A549 (cell line): ENCODE measurements at regions not wholly inside any gene's neighbourhood (a gene's known extent, or its start where the extent isn't known, plus 50 kb on each side); places are given as distances from the start of the nearest gene placed in this dataset.
A peak's percentile ranks its signal among the peaks of the same experiment; 100 is the strongest.

Experiments used
- ATAC-seq, 2 experiments: fragments of 200-7000 bp in 1 of 2; fragments of >200 bp in 1 of 2; cut with Nextera tagmentation in 1 of 2; cut with Tn5 transposase in 1 of 2; 3 replicates each; pipeline versions ENCODE4 v1.8.0 to v1.9.1; 2018 to 2020; ENCODE audit warnings: mild to moderate bottlenecking in 1 of 2, moderate library complexity in 1 of 2
- CTCF ChIA-PET: fragments of 300-600 bp; sonication (Branson Sonifier 250); formaldehyde crosslinking; extraction: SDS; loops from one replicate; lab custom pipeline; 2021; ENCODE audit warnings: antibody characterized with exemption, inconsistent platforms; lab: Yijun Ruan, JAX
- POLR2A ChIA-PET: fragments of 350-600 bp; formaldehyde crosslinking; extraction: SDS; loops from one replicate; lab custom pipeline; 2021; ENCODE audit warnings: antibody characterized with exemption, inconsistent platforms; lab: Yijun Ruan, JAX
- DNase-seq, 2 experiments: peaks; one replicate each; pipeline versions ENCODE4 v3.0.0 to v3.0.0-alpha.2; 2011 to 2016; ENCODE audit warnings: low read depth in 1 of 2, low spot score in 1 of 2
- FAIRE-seq: peaks from 2 replicates; lab custom pipeline; 2011; peaks lifted over from hg19 to GRCh38; lab: Jason Lieb, UNC
- H3K27ac ChIP-seq, 2 experiments: fragments of >200 bp; sonication (Bioruptor Twin); formaldehyde crosslinking; 3 replicates each; pipeline ENCODE4 v1.5.1; 2016 to 2017
- H3K4me1 ChIP-seq: fragments of >200 bp; sonication (Bioruptor Twin); formaldehyde crosslinking; 3 replicates; pipeline ENCODE4 v1.6.1; 2016
- H3K4me2 ChIP-seq: fragments of >200 bp; sonication (Bioruptor Twin); formaldehyde crosslinking; 3 replicates; pipeline ENCODE4 v1.6.1; 2016
- H3K4me3 ChIP-seq: fragments of >200 bp; sonication (Bioruptor Twin); formaldehyde crosslinking; 3 replicates; pipeline ENCODE4 v1.5.1; 2016
- H3K9me3 ChIP-seq: fragments of >200 bp; sonication (Bioruptor Twin); formaldehyde crosslinking; 3 replicates; pipeline ENCODE4 v1.6.1; 2016
- BHLHE40 ChIP-seq: IDR thresholded peaks from 2 replicates; pipeline ENCODE4 v1.6.1; 2012; ENCODE audit warnings: low read depth, low read length, inconsistent platforms
- CHD4 ChIP-seq: fragments of 200-600 bp; sonication (generic); IDR thresholded peaks from 2 replicates; pipeline ENCODE4 v1.6.1; 2016; ENCODE audit warnings: antibody characterized with exemption, mild to moderate bottlenecking, borderline replicate concordance
- EHF ChIP-seq: fragments of 250-450 bp; sonication (Bioruptor Pico); IDR thresholded peaks from 2 replicates; pipeline ENCODE4 v1.5.0; 2020; ENCODE audit warnings: mild to moderate bottlenecking
- EP300 ChIP-seq, 2 experiments: fragments of >200 bp; sonication (Bioruptor Twin); formaldehyde crosslinking; IDR thresholded peaks; 2 replicates in 1 of 2; 3 replicates in 1 of 2; pipeline ENCODE4 v1.6.1; 2016 to 2017
- FOSB ChIP-seq: fragments of 250-450 bp; sonication (Bioruptor Pico); IDR thresholded peaks from 2 replicates; pipeline ENCODE4 v1.5.0; 2020; ENCODE audit warnings: mild to moderate bottlenecking, moderate library complexity
- FOSL2 ChIP-seq, 2 experiments: fragments of 450-650 bp in 1 of 2; fragments of >200 bp in 1 of 2; sonication (Bioruptor Twin) in 1 of 2; formaldehyde crosslinking; IDR thresholded peaks; 2 replicates each; pipeline versions ENCODE4 v1.5.0 to v1.6.1; 2016 to 2020; ENCODE audit warnings: mild to moderate bottlenecking in 1 of 2, moderate library complexity in 1 of 2
- HOXA7 ChIP-seq: fragments of 250-450 bp; sonication (Bioruptor Pico); IDR thresholded peaks from 2 replicates; pipeline ENCODE4 v1.5.0; 2020; ENCODE audit warnings: mild to moderate bottlenecking, moderate library complexity
- HOXB5 ChIP-seq: fragments of 250-450 bp; sonication (Bioruptor Pico); IDR thresholded peaks from 2 replicates; pipeline ENCODE4 v1.5.0; 2020; ENCODE audit warnings: mild to moderate bottlenecking, moderate library complexity
- JUN ChIP-seq, 2 experiments: fragments of >200 bp; sonication (Bioruptor Twin); formaldehyde crosslinking; IDR thresholded peaks; 2 replicates in 1 of 2; 3 replicates in 1 of 2; pipeline ENCODE4 v1.6.1; 2016 to 2017
- JUNB ChIP-seq: fragments of >200 bp; sonication (Bioruptor Twin); formaldehyde crosslinking; IDR thresholded peaks from 2 replicates; pipeline ENCODE4 v1.6.1; 2016
- NPAS2 ChIP-seq: fragments of 250-450 bp; sonication (Bioruptor Pico); IDR thresholded peaks from 2 replicates; pipeline ENCODE4 v1.8.0; 2022; ENCODE audit warnings: mild to moderate bottlenecking, moderate library complexity, borderline replicate concordance
- PHF8 ChIP-seq: fragments of 200-600 bp; sonication (generic); IDR thresholded peaks from 2 replicates; pipeline ENCODE4 v1.6.1; 2016; ENCODE audit warnings: low read depth, mild to moderate bottlenecking, antibody characterized with exemption, moderate library complexity, borderline replicate concordance
- POLR2A ChIP-seq: IDR thresholded peaks from 2 replicates; pipeline ENCODE4 v1.6.1; 2012; ENCODE audit warnings: mild to moderate bottlenecking, low read length
- POLR2AphosphoS2 ChIP-seq: conservative IDR thresholded peaks from 2 replicates; pipeline ENCODE4 v1.6.1; 2012; ENCODE audit warnings: low read length, improper control_type of control experiment, inconsistent platforms
- RAD21 ChIP-seq, 2 experiments: fragments of >200 bp in 1 of 2; sonication (Bioruptor Twin) in 1 of 2; formaldehyde crosslinking in 1 of 2; IDR thresholded peaks in 1 of 2; conservative IDR thresholded peaks in 1 of 2; 2 replicates in 1 of 2; 3 replicates in 1 of 2; pipeline ENCODE4 v1.6.1; 2012 to 2018; ENCODE audit warnings: inconsistent platforms in 1 of 2
- RCOR1 ChIP-seq: fragments of 150-350 bp; IDR thresholded peaks from 2 replicates; pipeline ENCODE4 v1.6.1; 2014; ENCODE audit warnings: antibody characterized with exemption, low read length, low read depth
- RFX5 ChIP-seq: fragments of 450-650 bp; IDR thresholded peaks from 2 replicates; pipeline ENCODE4 v1.7.1; 2014; ENCODE audit warnings: antibody characterized with exemption, mild to moderate bottlenecking, moderate library complexity
- RNF2 ChIP-seq: fragments of 200-600 bp; sonication (generic); IDR thresholded peaks from 2 replicates; pipeline ENCODE4 v1.6.1; 2016; ENCODE audit warnings: low read depth, mild to moderate bottlenecking, antibody characterized with exemption, moderate library complexity, borderline replicate concordance
- SMC3 ChIP-seq: fragments of >200 bp; sonication (Bioruptor Twin); formaldehyde crosslinking; IDR thresholded peaks from 3 replicates; pipeline ENCODE4 v1.6.1; 2018; ENCODE audit warnings: inconsistent platforms
- TFCP2L1 ChIP-seq: fragments of 250-450 bp; sonication (Bioruptor Pico); IDR thresholded peaks from 2 replicates; pipeline ENCODE4 v1.5.0; 2021; ENCODE audit warnings: mild to moderate bottlenecking
- TP53 ChIP-seq: fragments of 250-450 bp; sonication (Bioruptor Pico); IDR thresholded peaks from 2 replicates; pipeline ENCODE4 v1.5.0; 2021; ENCODE audit warnings: mild to moderate bottlenecking, moderate library complexity
- ZFP36 ChIP-seq: fragments of 450-650 bp; IDR thresholded peaks from 2 replicates; pipeline ENCODE4 v1.6.1; 2014; ENCODE audit warnings: borderline replicate concordance; ENCODE audit not compliant: partially characterized antibody
- WGBS: methylation state at CpG from one replicate; pipeline ENCODE4 v1.1.6; 2017; ENCODE audit errors: missing lambda C conversion rate; 5-methylcytosine and 5-hydroxymethylcytosine counted together
- TF ChIP-seq, protein P1 (sequence below): fragments of >200 bp; sonication (Bioruptor Twin); formaldehyde crosslinking; IDR thresholded peaks from 3 replicates; pipeline ENCODE4 v1.5.1; 2016
- TF ChIP-seq, protein P2 (sequence below): fragments of 250-450 bp; sonication (Bioruptor Pico); IDR thresholded peaks from 2 replicates; pipeline ENCODE4 v1.5.0; 2021; ENCODE audit warnings: mild to moderate bottlenecking, moderate library complexity, borderline replicate concordance
- TF ChIP-seq, protein P3 (sequence below): IDR thresholded peaks from 2 replicates; pipeline ENCODE4 v1.6.1; 2012

DNA sequence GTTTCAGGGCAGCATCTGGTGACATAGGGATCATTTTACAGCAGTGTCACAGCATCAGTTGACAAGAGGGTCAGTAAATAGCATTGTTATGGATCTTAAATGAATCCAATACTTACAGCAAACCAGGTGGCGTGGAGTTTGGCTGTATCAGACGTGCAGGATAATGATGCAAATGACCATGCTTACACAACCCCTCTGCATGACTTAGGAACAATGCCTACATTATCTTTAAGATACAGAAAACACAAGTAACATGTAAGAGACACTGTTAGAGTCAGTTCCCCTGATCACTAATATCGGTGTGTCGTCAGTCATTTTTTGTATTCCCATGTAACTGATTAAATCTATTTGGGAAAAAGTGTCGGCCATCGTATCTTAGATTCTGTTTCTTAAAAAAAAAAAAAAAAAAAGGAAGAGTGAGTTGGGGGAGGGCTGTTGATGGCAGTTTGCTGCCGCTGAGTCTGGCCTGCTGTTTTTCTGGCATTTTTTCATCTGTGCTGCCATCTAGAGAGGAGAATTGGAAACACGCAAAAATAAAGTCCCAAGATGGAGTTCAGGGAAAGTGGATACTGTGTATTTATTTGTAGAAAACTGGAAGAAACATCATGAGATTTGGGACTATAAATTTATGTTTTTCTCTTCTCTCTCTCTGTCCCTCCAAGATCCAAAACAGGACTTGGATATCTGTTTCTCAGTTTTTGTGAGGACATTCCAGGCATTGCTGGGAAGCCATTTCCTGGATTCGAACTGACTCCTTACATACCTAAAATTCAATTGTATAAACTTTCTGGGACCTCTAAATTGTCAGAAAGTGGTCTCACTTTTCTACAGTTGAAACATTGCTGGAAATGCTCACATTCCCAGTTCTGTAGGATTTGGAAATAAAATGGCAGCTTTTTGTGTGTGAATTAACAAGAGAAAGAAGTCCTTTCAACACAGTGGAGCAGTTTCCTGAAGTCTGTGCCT lies 60.3 kb upstream of the AGPS start:
- Histone ChIP-seq H3K4me3 (no peak overlapping the region), H3K9me3 (no peaks in the 10 kb centered on the region), H3K4me1 (peaks cover 12% of the 10 kb centered on the region; the same call in 2 of the 3 replicates), H3K4me2 (peak overlapping the region; percentile 39; the same call in 2 of the 3 replicates), H3K27ac (peak overlapping the region; percentile 10 to 69; a peak in 3 of 6 replicates)
- ChIA-PET POLR2A (no interaction called here), CTCF (interaction anchor here (0.6 to 7.3 kb wide), 11 partner anchors 17 to 1205 kb away, joined by 3 to 106 read pairs (median 4); partner anchors contain the start of gene NFE2L2)
- FAIRE-seq: no peak
- peak; percentile 86 to 91 for ATAC-seq
- peak; percentile 32 to 69 for DNase-seq
- TF ChIP-seq JUN (IDR thresholded peaks at IDR 0.05): no peak
- TF ChIP-seq, protein P1, sequence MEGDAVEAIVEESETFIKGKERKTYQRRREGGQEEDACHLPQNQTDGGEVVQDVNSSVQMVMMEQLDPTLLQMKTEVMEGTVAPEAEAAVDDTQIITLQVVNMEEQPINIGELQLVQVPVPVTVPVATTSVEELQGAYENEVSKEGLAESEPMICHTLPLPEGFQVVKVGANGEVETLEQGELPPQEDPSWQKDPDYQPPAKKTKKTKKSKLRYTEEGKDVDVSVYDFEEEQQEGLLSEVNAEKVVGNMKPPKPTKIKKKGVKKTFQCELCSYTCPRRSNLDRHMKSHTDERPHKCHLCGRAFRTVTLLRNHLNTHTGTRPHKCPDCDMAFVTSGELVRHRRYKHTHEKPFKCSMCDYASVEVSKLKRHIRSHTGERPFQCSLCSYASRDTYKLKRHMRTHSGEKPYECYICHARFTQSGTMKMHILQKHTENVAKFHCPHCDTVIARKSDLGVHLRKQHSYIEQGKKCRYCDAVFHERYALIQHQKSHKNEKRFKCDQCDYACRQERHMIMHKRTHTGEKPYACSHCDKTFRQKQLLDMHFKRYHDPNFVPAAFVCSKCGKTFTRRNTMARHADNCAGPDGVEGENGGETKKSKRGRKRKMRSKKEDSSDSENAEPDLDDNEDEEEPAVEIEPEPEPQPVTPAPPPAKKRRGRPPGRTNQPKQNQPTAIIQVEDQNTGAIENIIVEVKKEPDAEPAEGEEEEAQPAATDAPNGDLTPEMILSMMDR: peak; percentile 83
- TF ChIP-seq, protein P2, sequence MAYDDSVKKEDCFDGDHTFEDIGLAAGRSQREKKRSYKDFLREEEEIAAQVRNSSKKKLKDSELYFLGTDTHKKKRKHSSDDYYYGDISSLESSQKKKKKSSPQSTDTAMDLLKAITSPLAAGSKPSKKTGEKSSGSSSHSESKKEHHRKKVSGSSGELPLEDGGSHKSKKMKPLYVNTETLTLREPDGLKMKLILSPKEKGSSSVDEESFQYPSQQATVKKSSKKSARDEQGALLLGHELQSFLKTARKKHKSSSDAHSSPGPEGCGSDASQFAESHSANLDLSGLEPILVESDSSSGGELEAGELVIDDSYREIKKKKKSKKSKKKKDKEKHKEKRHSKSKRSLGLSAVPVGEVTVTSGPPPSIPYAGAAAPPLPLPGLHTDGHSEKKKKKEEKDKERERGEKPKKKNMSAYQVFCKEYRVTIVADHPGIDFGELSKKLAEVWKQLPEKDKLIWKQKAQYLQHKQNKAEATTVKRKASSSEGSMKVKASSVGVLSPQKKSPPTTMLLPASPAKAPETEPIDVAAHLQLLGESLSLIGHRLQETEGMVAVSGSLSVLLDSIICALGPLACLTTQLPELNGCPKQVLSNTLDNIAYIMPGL: no peak
- no peak for TF ChIP-seq EP300 (IDR thresholded peaks at IDR 0.05)
- no peak for TF ChIP-seq FOSB (CRISPR knock-in tag)
- TF ChIP-seq ZFP36: no peak
- TF ChIP-seq POLR2AphosphoS2: no peak
- TF ChIP-seq, protein P3, sequence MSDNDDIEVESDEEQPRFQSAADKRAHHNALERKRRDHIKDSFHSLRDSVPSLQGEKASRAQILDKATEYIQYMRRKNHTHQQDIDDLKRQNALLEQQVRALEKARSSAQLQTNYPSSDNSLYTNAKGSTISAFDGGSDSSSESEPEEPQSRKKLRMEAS: no peak
- no peak for TF ChIP-seq EHF
- no peak for TF ChIP-seq CHD4
- TF ChIP-seq HOXB5 (CRISPR knock-in tag): no peak
- TF ChIP-seq JUNB: no peak
- no peak for TF ChIP-seq RNF2
- peak; percentile 92 for TF ChIP-seq SMC3
- TF ChIP-seq POLR2A: no peak
- no peak for TF ChIP-seq NPAS2 (CRISPR knock-in tag)
- TF ChIP-seq RAD21 (conservative IDR thresholded peaks at IDR 0.05 in 1 of 2, IDR thresholded peaks at IDR 0.05 in 1 of 2): peak; percentile 86 to 90
- TF ChIP-seq FOSL2 (IDR thresholded peaks at IDR 0.05): no peak
- no peak for TF ChIP-seq FOSL2 (CRISPR knock-in tag; IDR thresholded peaks at IDR 0.05)
- WGBS: 30% methylated on average over 9 of the region's 9 CpGs

DNA sequence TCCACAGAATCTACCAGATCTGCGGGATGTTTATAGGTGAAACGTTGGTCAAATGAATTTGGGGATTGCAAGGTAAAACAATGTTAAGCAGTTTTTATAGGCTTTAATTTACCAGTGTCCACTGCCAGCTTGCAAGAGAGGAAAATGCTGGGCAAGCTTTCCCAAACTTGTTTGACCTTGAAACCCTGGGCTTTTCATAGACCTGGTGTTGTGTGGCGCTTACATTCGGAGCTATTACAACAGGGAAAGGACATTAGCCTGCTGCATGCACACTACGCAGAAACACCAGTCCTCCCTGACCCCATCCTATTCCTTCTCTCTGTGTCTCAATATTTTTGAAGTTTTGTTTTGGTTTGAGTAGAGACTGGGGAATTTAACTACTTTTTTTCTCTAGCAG lies 59.6 kb upstream of the AGPS start:
- 39% methylated on average over 5 of the region's 5 CpGs for WGBS

More for the DNA sequence above, 59.6 kb upstream of the AGPS start:
- no peak for FAIRE-seq
- H3K4me3 ChIP-seq: no peak overlapping the region
- peak overlapping the region in 1 of 2 experiments; percentile 69; a peak in 3 of 6 replicates for H3K27ac ChIP-seq
- DNase-seq: no peak
- ATAC-seq: no peak
- H3K9me3 ChIP-seq: no peaks in the 10 kb centered on the region
- H3K4me1 ChIP-seq: peaks cover 19% of the 10 kb centered on the region
- ChIA-PET CTCF (interaction anchor here (0.6 to 7.3 kb wide), 15 partner anchors 10 to 1205 kb away, joined by 3 to 106 read pairs (median 3); partner anchors contain the start of gene NFE2L2), POLR2A (interaction anchor here (1.0 kb wide), 1 partner anchor 68 kb away, joined by 4 read pairs; the partner anchor contains the start of gene NFE2L2)
- no peak overlapping the region for H3K4me2 ChIP-seq
- TF ChIP-seq RCOR1 (no peak), POLR2A (no peak), HOXA7 (CRISPR knock-in tag) (no peak), TFCP2L1 (no peak), PHF8 (no peak), RFX5 (no peak), BHLHE40 (no peak), TP53 (CRISPR knock-in tag) (no peak), EP300 (IDR thresholded peaks at IDR 0.05) (no peak)
- TF ChIP-seq, protein P1: no peak
- TF ChIP-seq, protein P3: no peak
